Neural cell (in vitro differentiated cells): ENCODE measurements at regions not wholly inside any gene's neighbourhood (a gene's known extent, or its start where the extent isn't known, plus 50 kb on each side); places are given as distances from the start of the nearest gene placed in this dataset.

Experiments
- H2AFZ ChIP-seq: fragments of 200-600, 300-800 bp; sonication (generic), shearing (Covaris generic); 2 replicates; pipeline ENCODE4 v1.6.0; 2014; ENCODE audit warnings: low read depth, mild to moderate bottlenecking, antibody characterized with exemption, low read length, moderate library complexity
- H3F3A ChIP-seq: fragments of 200-600 bp; shearing (Covaris generic); 2 replicates; pipeline ENCODE4 v1.6.1; 2016; ENCODE audit warnings: mild to moderate bottlenecking, moderate library complexity, mixed read lengths, antibody characterized with exemption, low read length; ENCODE audit not compliant: insufficient read depth, poor library complexity, severe bottlenecking
- H3K27ac ChIP-seq: fragments of 200-600, 300-800 bp; sonication (generic), shearing (Covaris generic); 2 replicates; pipeline ENCODE4 v1.5.1; 2014; ENCODE audit warnings: mild to moderate bottlenecking, low read length, moderate library complexity
- H3K27me3 ChIP-seq: fragments of 300-800, 200-600 bp; sonication (generic), shearing (Covaris generic); 2 replicates; pipeline ENCODE4 v1.6.0; 2014; ENCODE audit warnings: mild to moderate bottlenecking, low read depth, low read length, moderate library complexity; ENCODE audit not compliant: insufficient read depth
- H3K36me3 ChIP-seq: fragments of 300-800, 200-600 bp; sonication (generic), shearing (Covaris generic); 2 replicates; pipeline ENCODE4 v1.5.1; 2014; ENCODE audit warnings: mild to moderate bottlenecking, antibody characterized with exemption, low read length, moderate library complexity; ENCODE audit not compliant: insufficient read depth
- H3K4me2 ChIP-seq: fragments of 300-800, 200-600 bp; sonication (generic), shearing (Covaris generic); 2 replicates; pipeline ENCODE4 v1.6.0; 2014; ENCODE audit warnings: mild to moderate bottlenecking, low read length
- H3K4me3 ChIP-seq: fragments of 300-800, 200-600 bp; sonication (generic), shearing (Covaris generic); 2 replicates; pipeline ENCODE4 v1.5.1; 2014; ENCODE audit warnings: mild to moderate bottlenecking, low read length, moderate library complexity
- H3K79me2 ChIP-seq: fragments of 200-600 bp; shearing (Covaris generic); replicated peaks from 2 replicates; pipeline ENCODE4 v1.6.0; 2014; ENCODE audit warnings: mild to moderate bottlenecking, low read length, moderate library complexity; ENCODE audit not compliant: insufficient read depth
- H3K9ac ChIP-seq: fragments of 300-800, 200-600 bp; sonication (generic), shearing (Covaris generic); 2 replicates; pipeline ENCODE4 v1.6.1; 2016; ENCODE audit warnings: mild to moderate bottlenecking, low read length, mixed read lengths
- H3K9me2 ChIP-seq: fragments of 200-600 bp; shearing (Covaris generic); 2 replicates; pipeline ENCODE4 v1.6.1; 2016; ENCODE audit warnings: mild to moderate bottlenecking, low read length, mixed read lengths; ENCODE audit not compliant: insufficient read depth
- H3K9me3 ChIP-seq: fragments of 200-600, 300-800 bp; sonication (generic), shearing (Covaris generic); 2 replicates; pipeline ENCODE4 v1.6.1; 2016; ENCODE audit warnings: mild to moderate bottlenecking, mixed run types, low read length, moderate library complexity, mixed read lengths
- H4K20me1 ChIP-seq: fragments of 200-600 bp; shearing (Covaris generic); 2 replicates; pipeline ENCODE4 v1.6.1; 2016; ENCODE audit warnings: mild to moderate bottlenecking, mixed run types; ENCODE audit not compliant: insufficient read depth
- EP300 ChIP-seq: fragments of 450-650 bp; conservative IDR thresholded peaks from 2 replicates; pipeline ENCODE4 v1.6.1; 2014; ENCODE audit warnings: antibody characterized with exemption, mild to moderate bottlenecking, moderate library complexity; ENCODE audit not compliant: poor library complexity, severe bottlenecking
- EZH2 ChIP-seq: fragments of 200-600, 300-800 bp; shearing (Covaris generic), sonication (generic); IDR thresholded peaks from 2 replicates; pipeline ENCODE4 v1.6.1; 2014; ENCODE audit warnings: antibody characterized with exemption, low read length, borderline replicate concordance, mild to moderate bottlenecking; ENCODE audit not compliant: insufficient read depth, poor library complexity, severe bottlenecking
- MXI1 ChIP-seq: fragments of 450-650 bp; conservative IDR thresholded peaks from 2 replicates; pipeline ENCODE4 v1.6.1; 2014; ENCODE audit warnings: antibody characterized with exemption, mild to moderate bottlenecking; ENCODE audit not compliant: poor library complexity, severe bottlenecking
- POLR2AphosphoS5 ChIP-seq: IDR thresholded peaks from 2 replicates; pipeline ENCODE4 v1.6.1; 2012
- RAD21 ChIP-seq: fragments of 450-650 bp; conservative IDR thresholded peaks from 2 replicates; pipeline ENCODE4 v1.6.1; 2014; ENCODE audit warnings: antibody characterized with exemption, mild to moderate bottlenecking, moderate library complexity
- SMC3 ChIP-seq: fragments of 450-650 bp; conservative IDR thresholded peaks from 2 replicates; pipeline ENCODE4 v1.6.1; 2014; ENCODE audit warnings: antibody characterized with exemption, mild to moderate bottlenecking, moderate library complexity; ENCODE audit not compliant: poor library complexity
- TAF1 ChIP-seq: IDR thresholded peaks from 2 replicates; pipeline ENCODE4 v1.6.1; 2012; ENCODE audit warnings: low read depth
- TF ChIP-seq, protein P1 (sequence below): fragments of 450-650 bp; IDR thresholded peaks from 2 replicates; pipeline ENCODE4 v1.5.1; 2014; ENCODE audit warnings: antibody characterized with exemption, mild to moderate bottlenecking, moderate library complexity; ENCODE audit not compliant: poor library complexity, severe bottlenecking
- TF ChIP-seq, protein P2 (sequence below): IDR thresholded peaks from 2 replicates; pipeline ENCODE4 v1.6.1; 2012; ENCODE audit warnings: borderline replicate concordance

DNA sequence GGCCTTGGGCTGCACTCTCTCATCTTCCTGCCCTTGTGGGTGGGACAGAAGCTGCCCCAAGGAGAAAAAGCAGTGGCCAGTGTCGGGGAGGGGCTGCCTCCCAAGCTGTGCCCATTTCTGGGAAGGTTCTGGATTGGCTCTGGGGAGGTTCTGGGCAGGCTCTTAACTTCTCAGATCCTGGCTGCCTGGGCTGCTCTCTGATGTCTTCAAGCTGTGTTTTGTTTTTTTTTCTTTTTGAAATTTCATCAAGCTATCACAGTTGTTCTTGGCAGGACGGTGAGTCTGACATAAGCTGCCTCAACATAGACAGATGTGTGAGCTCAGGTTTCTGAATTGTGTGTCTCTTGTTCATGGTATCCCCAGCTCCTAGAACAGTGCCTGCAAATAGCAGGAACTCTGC is 1032.0 kb downstream of the BRD1 start:
- Histone ChIP-seq H4K20me1 (no peaks in the 10 kb centered on the region), H3K79me2 (no peaks in the 10 kb centered on the region), H3K4me3 (no peak overlapping the region), H2AFZ (no peak overlapping the region), H3K27ac (no peak overlapping the region), H3K9me3 (no peaks in the 10 kb centered on the region), H3K27me3 (no peaks in the 10 kb centered on the region), H3K9me2 (no peaks in the 10 kb centered on the region), H3F3A (no peaks in the 10 kb centered on the region), H3K9ac (no peak overlapping the region), H3K4me2 (no peak overlapping the region), H3K36me3 (no peaks in the 10 kb centered on the region)
- no peak for TF ChIP-seq EZH2
- no peak for TF ChIP-seq RAD21
- TF ChIP-seq, protein P1, sequence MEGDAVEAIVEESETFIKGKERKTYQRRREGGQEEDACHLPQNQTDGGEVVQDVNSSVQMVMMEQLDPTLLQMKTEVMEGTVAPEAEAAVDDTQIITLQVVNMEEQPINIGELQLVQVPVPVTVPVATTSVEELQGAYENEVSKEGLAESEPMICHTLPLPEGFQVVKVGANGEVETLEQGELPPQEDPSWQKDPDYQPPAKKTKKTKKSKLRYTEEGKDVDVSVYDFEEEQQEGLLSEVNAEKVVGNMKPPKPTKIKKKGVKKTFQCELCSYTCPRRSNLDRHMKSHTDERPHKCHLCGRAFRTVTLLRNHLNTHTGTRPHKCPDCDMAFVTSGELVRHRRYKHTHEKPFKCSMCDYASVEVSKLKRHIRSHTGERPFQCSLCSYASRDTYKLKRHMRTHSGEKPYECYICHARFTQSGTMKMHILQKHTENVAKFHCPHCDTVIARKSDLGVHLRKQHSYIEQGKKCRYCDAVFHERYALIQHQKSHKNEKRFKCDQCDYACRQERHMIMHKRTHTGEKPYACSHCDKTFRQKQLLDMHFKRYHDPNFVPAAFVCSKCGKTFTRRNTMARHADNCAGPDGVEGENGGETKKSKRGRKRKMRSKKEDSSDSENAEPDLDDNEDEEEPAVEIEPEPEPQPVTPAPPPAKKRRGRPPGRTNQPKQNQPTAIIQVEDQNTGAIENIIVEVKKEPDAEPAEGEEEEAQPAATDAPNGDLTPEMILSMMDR: no peak
- TF ChIP-seq POLR2AphosphoS5: no peak
- TF ChIP-seq MXI1: no peak
- TF ChIP-seq, protein P2, sequence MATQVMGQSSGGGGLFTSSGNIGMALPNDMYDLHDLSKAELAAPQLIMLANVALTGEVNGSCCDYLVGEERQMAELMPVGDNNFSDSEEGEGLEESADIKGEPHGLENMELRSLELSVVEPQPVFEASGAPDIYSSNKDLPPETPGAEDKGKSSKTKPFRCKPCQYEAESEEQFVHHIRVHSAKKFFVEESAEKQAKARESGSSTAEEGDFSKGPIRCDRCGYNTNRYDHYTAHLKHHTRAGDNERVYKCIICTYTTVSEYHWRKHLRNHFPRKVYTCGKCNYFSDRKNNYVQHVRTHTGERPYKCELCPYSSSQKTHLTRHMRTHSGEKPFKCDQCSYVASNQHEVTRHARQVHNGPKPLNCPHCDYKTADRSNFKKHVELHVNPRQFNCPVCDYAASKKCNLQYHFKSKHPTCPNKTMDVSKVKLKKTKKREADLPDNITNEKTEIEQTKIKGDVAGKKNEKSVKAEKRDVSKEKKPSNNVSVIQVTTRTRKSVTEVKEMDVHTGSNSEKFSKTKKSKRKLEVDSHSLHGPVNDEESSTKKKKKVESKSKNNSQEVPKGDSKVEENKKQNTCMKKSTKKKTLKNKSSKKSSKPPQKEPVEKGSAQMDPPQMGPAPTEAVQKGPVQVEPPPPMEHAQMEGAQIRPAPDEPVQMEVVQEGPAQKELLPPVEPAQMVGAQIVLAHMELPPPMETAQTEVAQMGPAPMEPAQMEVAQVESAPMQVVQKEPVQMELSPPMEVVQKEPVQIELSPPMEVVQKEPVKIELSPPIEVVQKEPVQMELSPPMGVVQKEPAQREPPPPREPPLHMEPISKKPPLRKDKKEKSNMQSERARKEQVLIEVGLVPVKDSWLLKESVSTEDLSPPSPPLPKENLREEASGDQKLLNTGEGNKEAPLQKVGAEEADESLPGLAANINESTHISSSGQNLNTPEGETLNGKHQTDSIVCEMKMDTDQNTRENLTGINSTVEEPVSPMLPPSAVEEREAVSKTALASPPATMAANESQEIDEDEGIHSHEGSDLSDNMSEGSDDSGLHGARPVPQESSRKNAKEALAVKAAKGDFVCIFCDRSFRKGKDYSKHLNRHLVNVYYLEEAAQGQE: no peak
- TF ChIP-seq EP300: no peak
- no peak for TF ChIP-seq TAF1
- TF ChIP-seq SMC3: no peak

DNA sequence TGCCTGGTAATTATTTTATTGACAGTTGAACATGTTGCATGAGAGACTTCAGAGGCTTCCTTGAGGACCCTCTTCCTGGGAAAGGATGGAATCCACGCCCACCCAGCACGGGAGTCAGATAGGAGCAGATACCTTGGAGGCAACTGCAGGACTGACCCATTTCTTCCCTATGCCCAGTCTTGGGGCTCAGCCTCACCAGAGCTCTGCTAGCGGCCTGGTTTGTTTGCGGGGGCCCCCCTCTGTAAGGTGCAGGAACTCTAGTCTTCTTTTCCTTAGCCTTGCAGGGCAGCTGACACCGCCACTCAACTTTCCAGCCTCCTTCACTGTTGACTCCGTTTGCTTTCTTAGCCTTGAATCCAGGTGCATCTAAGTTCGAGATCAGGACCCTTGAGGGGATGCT is 1032.8 kb downstream of the BRD1 start:
- no peaks in the 10 kb centered on the region for H3K9me3 ChIP-seq
- no peak overlapping the region for H3K4me3 ChIP-seq
- no peaks in the 10 kb centered on the region for H3F3A ChIP-seq
- H3K27me3 ChIP-seq: no peaks in the 10 kb centered on the region
- H3K79me2 ChIP-seq: no peaks in the 10 kb centered on the region
- no peak overlapping the region for H3K27ac ChIP-seq
- no peaks in the 10 kb centered on the region for H4K20me1 ChIP-seq
- H3K9ac ChIP-seq: no peak overlapping the region
- no peaks in the 10 kb centered on the region for H3K36me3 ChIP-seq
- H3K9me2 ChIP-seq: no peaks in the 10 kb centered on the region
- TF ChIP-seq POLR2AphosphoS5: no peak
- no peak for TF ChIP-seq SMC3
- no peak for TF ChIP-seq MXI1
- TF ChIP-seq, protein P1: no peak
- no peak overlapping the region for H3K4me2 ChIP-seq
- H2AFZ ChIP-seq: no peak overlapping the region
